ENCODE measurements at regions not wholly inside any gene's neighbourhood (a gene's known extent, or its start where the extent isn't known, plus 50 kb on each side); places are given as distances from the start of the nearest gene placed in this dataset.

- H3K4me3 ChIP-seq, result no peak overlapping the region
- TF ChIP-seq POLR2A (IDR thresholded peaks at IDR 0.05), result no peak
- no peak for TF ChIP-seq EP300 (IDR thresholded peaks at IDR 0.05)
- TF ChIP-seq POLR2AphosphoS5 (IDR thresholded peaks at IDR 0.05), result no peak
- TF ChIP-seq CTCF (IDR thresholded peaks at IDR 0.05), result no peak
- H3K9me3 ChIP-seq, result no peaks in the 10 kb centered on the region
- H3K36me3 ChIP-seq, result no peaks in the 10 kb centered on the region
- H3K27me3 ChIP-seq, result no peaks in the 10 kb centered on the region
- 82 to 83% methylated on average over 3 of the region's 3 CpGs for WGBS, 2 donors
- no peak overlapping the region for H3K27ac ChIP-seq
- no peaks in the 10 kb centered on the region for H3K4me1 ChIP-seq
- ATAC-seq (ENCODE audit: low FRiP score in 2 of 2) (no peak), DNase-seq (no peak)
Measured at GRCh38 chr1:222372221-222372620, 175.7 kb downstream of the HHIPL2 start.

- no peaks in the 10 kb centered on the region for H3K27me3 ChIP-seq
- ATAC-seq (ENCODE audit: low FRiP score in 2 of 2) (no peak), DNase-seq (no peak)
- TF ChIP-seq CTCF (IDR thresholded peaks at IDR 0.05) (no peak), EP300 (IDR thresholded peaks at IDR 0.05) (no peak), POLR2AphosphoS5 (IDR thresholded peaks at IDR 0.05) (no peak), POLR2A (IDR thresholded peaks at IDR 0.05) (no peak)
- 90 to 94% methylated on average over 7 of the region's 7 CpGs for WGBS, 2 donors
- no peaks in the 10 kb centered on the region for H3K36me3 ChIP-seq
- no peak overlapping the region for H3K27ac ChIP-seq
- no peaks in the 10 kb centered on the region for H3K4me1 ChIP-seq
- no peak overlapping the region for H3K4me3 ChIP-seq
- H3K9me3 ChIP-seq, result no peaks in the 10 kb centered on the region
Measured at GRCh38 chr1:222370913-222371675, 176.8 kb downstream of the HHIPL2 start.

GRCh38 chr1:222370081-222370912 lies 177.6 kb downstream of the HHIPL2 start:
- Histone ChIP-seq H3K36me3 (no peaks in the 10 kb centered on the region), H3K4me1 (no peaks in the 10 kb centered on the region), H3K4me3 (no peak overlapping the region), H3K27me3 (no peaks in the 10 kb centered on the region), H3K9me3 (no peaks in the 10 kb centered on the region), H3K27ac (no peak overlapping the region)
- DNase-seq, result no peak
- no peak for TF ChIP-seq POLR2AphosphoS5 (IDR thresholded peaks at IDR 0.05)
- no peak for TF ChIP-seq POLR2A (IDR thresholded peaks at IDR 0.05)
- TF ChIP-seq EP300 (IDR thresholded peaks at IDR 0.05), result no peak
- no peak for TF ChIP-seq CTCF (IDR thresholded peaks at IDR 0.05)
- no peak for ATAC-seq (ENCODE audit: low FRiP score in 2 of 2)
- 88 to 92% methylated on average over 10 of the region's 10 CpGs for WGBS, 2 donors

GRCh38 chr1:222369148-222369547 lies 178.8 kb downstream of the HHIPL2 start:
- TF ChIP-seq POLR2A (IDR thresholded peaks at IDR 0.05) (no peak), EP300 (IDR thresholded peaks at IDR 0.05) (no peak), CTCF (IDR thresholded peaks at IDR 0.05) (no peak), POLR2AphosphoS5 (IDR thresholded peaks at IDR 0.05) (no peak)
- H3K27ac ChIP-seq, result no peak overlapping the region
- H3K9me3 ChIP-seq, result no peaks in the 10 kb centered on the region
- 79 to 83% methylated on average over 12 of the region's 12 CpGs for WGBS, 2 donors
- no peak overlapping the region for H3K4me3 ChIP-seq
- no peak for ATAC-seq (ENCODE audit: low FRiP score in 2 of 2)
- DNase-seq, result no peak
- no peaks in the 10 kb centered on the region for H3K27me3 ChIP-seq
- no peaks in the 10 kb centered on the region for H3K36me3 ChIP-seq
- no peaks in the 10 kb centered on the region for H3K4me1 ChIP-seq
